ENCODE measurements at regions not wholly inside any gene's neighbourhood (a gene's known extent, or its start where the extent isn't known, plus 50 kb on each side); places are given as distances from the start of the nearest gene placed in this dataset.

DNA sequence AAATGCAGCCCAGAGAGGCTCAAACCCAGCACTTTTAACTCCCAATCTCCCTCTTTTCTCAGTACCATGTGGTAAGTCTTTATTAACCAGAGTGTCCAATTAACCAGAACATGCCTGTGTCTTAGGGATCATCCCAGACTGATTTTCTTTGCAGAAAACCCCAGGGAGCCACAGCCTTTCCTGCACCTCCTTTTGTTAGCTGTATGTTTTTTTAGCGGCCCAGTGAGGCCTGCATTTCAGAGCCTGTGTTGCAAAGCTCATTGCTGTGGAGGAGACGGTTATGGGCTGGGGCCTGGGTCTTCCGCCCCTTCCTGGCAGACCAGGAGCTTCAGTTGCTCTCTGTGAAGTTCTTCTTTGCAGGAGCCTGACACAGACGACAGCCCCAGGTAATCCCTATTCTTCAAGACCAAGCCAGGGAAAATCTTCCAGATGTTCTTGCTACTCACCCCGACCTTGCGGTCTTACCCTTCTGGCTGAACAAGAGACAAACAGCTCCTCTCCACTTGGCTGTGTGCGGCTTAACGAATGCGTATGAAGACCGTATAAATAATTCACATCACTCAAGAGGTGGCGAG, 70.7 kb upstream of the TSHZ3 start:
- Histone ChIP-seq H2BK5ac (ENCODE audit: low read depth, low read length) (peak overlapping the region; percentile 97), H3K27me3 (replicated peaks in 1 of 4; ENCODE audit: control insufficient read depth in 3 of 4, extremely low read depth in 1 of 4, insufficient read depth in 3 of 4, low read length in 3 of 4) (no peaks in the 10 kb centered on the region), H3K23ac (ENCODE audit: insufficient read length) (no peak overlapping the region), H3K79me1 (ENCODE audit: low read depth, low read length) (no peaks in the 10 kb centered on the region), H3K23me2 (ENCODE audit: low read depth, low read length) (0 out of 2 replicates have a peak, but pooled peaks cover 2% of the 10 kb centered on the region), H3K4me3 (ENCODE audit: extremely low read depth in 1 of 4, insufficient read depth in 2 of 4, low read depth in 3 of 4, low read length in 4 of 4) (peak overlapping the region in 1 of 4 experiments; percentile 41; a peak in 2 of 8 replicates), H3K79me2 (ENCODE audit: control insufficient read depth in 1 of 2, insufficient read depth in 2 of 2, low read length in 2 of 2) (no peaks in the 10 kb centered on the region), H3K36me3 (ENCODE audit: control insufficient read depth in 2 of 4, insufficient read depth in 4 of 4, low read length in 3 of 4) (no peaks in the 10 kb centered on the region), H3K18ac (ENCODE audit: extremely low read depth, low read length) (peak overlapping the region; percentile 56), H2AK5ac (ENCODE audit: low read depth, low read length) (peak overlapping the region; percentile 32; the same call in 1 of the 2 replicates), H3K56ac (replicated peaks; ENCODE audit: insufficient read length, low read depth, low read length) (peak overlapping the region; percentile 66), H2BK20ac (ENCODE audit: low read length) (peak overlapping the region; percentile 72), H2BK15ac (ENCODE audit: low read length) (no peak overlapping the region), H4K91ac (replicated peaks; ENCODE audit: insufficient read length, low read length) (peak overlapping the region; percentile 100), H4K5ac (ENCODE audit: insufficient read length, low read depth, low read length) (peak overlapping the region; percentile 71), H2BK120ac (replicated peaks; ENCODE audit: low read depth, low read length) (peak overlapping the region; percentile 100), H3K27ac (ENCODE audit: low read depth, low read length) (peak overlapping the region; percentile 91), H3K9ac (replicated peaks in 1 of 4; ENCODE audit: extremely low read depth in 1 of 4, low read depth in 3 of 4, low read length in 3 of 4) (peak overlapping the region in 1 of 4 experiments; percentile 54; a peak in 3 of 7 replicates), H2BK12ac (ENCODE audit: low read depth, low read length) (peak overlapping the region; percentile 32), H3K4me2 (ENCODE audit: insufficient read depth in 1 of 2, low read depth in 2 of 2, low read length in 2 of 2) (peak overlapping the region; percentile 61 to 73), H3K14ac (ENCODE audit: insufficient read length) (no peak overlapping the region), H3K9me3 (ENCODE audit: insufficient read depth in 2 of 2, low read depth in 1 of 2, low read length in 1 of 2) (no peaks in the 10 kb centered on the region), H3K4me1 (replicated peaks in 1 of 4; ENCODE audit: control insufficient read depth in 3 of 4, insufficient read depth in 4 of 4, low read length in 3 of 4) (peaks cover 14 to 47% (median 40%) of the 10 kb centered on the region in 4 experiments), H3K4ac (replicated peaks; ENCODE audit: insufficient read length, low read depth, low read length) (peak overlapping the region; percentile 96), H4K8ac (ENCODE audit: extremely low read depth, insufficient read depth, low read length) (no peak overlapping the region), H2AFZ (ENCODE audit: low read length) (no peak overlapping the region), H4K20me1 (replicated peaks in 1 of 2; ENCODE audit: control insufficient read depth in 1 of 2, insufficient read depth in 2 of 2, low read length in 2 of 2) (no peaks in the 10 kb centered on the region)
- TF ChIP-seq KDM1A (IDR thresholded peaks at IDR 0.05; ENCODE audit: borderline replicate concordance, low read length) (0 out of 2 replicates have a peak, but pooled peaks have one; percentile 38), SUZ12 (IDR thresholded peaks at IDR 0.05; ENCODE audit: low read length) (no peak), ASH2L (IDR thresholded peaks at IDR 0.05; ENCODE audit: low read length) (no peak)
- DNase-seq (ENCODE audit: low read depth in 1 of 2, low spot score in 2 of 2) (peak in 1 of 2 experiments; percentile 52), FAIRE-seq (peak; percentile 69)
- POLR2A ChIA-PET (ENCODE audit: partially characterized antibody) = interaction anchor here (1.2 to 3.7 kb wide), 15 partner anchors 8 to 920 kb away, joined by 3 to 26 read pairs (median 7); no protein-coding TSS in a partner anchor
- WGBS, 2 experiments (ENCODE audit: extremely low coverage in 1 of 2, insufficient coverage in 1 of 2, insufficient read length in 1 of 2, insufficient replicate concordance in 2 of 2, low coverage in 1 of 2, low lambda C conversion rate in 2 of 2, missing lambda C conversion rate in 1 of 2) = 36% methylated on average over 11 of the region's 11 CpGs; no CpG with 5 or more reads in 1 of the 2 experiments
- CTCF ChIA-PET (ENCODE audit: partially characterized antibody) = interaction anchor here (0.6 to 2.2 kb wide), 8 partner anchors 10 to 978 kb away, joined by 3 to 5 read pairs (median 4); no protein-coding TSS in a partner anchor
